Nephron progenitor cell (in vitro differentiated cells): ENCODE measurements at regions not wholly inside any gene's neighbourhood (a gene's known extent, or its start where the extent isn't known, plus 50 kb on each side); places are given as distances from the start of the nearest gene placed in this dataset.

Experiments used
- DNase-seq: peaks from one replicate; pipeline ENCODE4 v3.0.0; 2021
- H3K27ac Mint-ChIP-seq: 2 replicates; pipeline ENCODE4 v1.8.0; 2021; ENCODE audit warnings: mild to moderate bottlenecking, moderate library complexity, mixed read lengths
- H3K27me3 Mint-ChIP-seq: 2 replicates; pipeline ENCODE4 v1.8.0; 2021; ENCODE audit warnings: mild to moderate bottlenecking, low read depth, mixed read lengths; ENCODE audit not compliant: poor library complexity
- H3K36me3 Mint-ChIP-seq: 2 replicates; pipeline ENCODE4 v1.8.0; 2021; ENCODE audit warnings: low read depth, mixed read lengths
- H3K4me1 Mint-ChIP-seq: 2 replicates; pipeline ENCODE4 v1.8.0; 2021; ENCODE audit warnings: mixed read lengths
- H3K4me3 Mint-ChIP-seq: 2 replicates; pipeline ENCODE4 v1.8.0; 2021; ENCODE audit warnings: mild to moderate bottlenecking, moderate library complexity, mixed read lengths
- H3K9me3 Mint-ChIP-seq: 2 replicates; pipeline ENCODE4 v1.8.0; 2021; ENCODE audit warnings: mild to moderate bottlenecking, moderate library complexity, mixed read lengths
- CTCF ChIP-seq: fragments of 200-600 bp; sonication (generic); IDR thresholded peaks from 2 replicates; pipeline ENCODE4 v1.5.0; 2021; ENCODE audit warnings: antibody characterized with exemption

DNA sequence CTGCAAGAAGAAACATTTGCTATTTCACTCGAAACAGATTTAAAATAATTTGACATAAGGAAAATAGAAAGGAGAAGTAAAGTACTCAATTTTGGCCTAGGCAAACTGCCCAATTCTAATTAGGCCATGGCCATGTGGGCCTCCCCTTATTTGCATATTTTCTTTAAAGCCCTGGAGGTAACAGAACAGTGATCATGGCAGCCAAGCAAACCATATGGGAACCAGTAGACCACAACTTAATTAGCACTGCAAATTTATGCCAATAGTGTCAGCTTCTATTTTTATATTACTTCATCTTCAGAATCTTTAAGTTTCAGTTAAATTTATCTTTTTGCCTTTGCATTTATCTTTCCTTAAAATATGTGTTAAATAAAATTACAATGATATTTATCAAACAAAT, 63.3 kb upstream of the THSD7A start:
- Mint-ChIP-seq H3K9me3 (no peaks in the 10 kb centered on the region), H3K36me3 (no peaks in the 10 kb centered on the region), H3K4me3 (no peak overlapping the region), H3K27ac (no peak overlapping the region), H3K4me1 (no peaks in the 10 kb centered on the region), H3K27me3 (peaks cover 3% of the 10 kb centered on the region)
- DNase-seq: no peak
- no peak for TF ChIP-seq CTCF

DNA sequence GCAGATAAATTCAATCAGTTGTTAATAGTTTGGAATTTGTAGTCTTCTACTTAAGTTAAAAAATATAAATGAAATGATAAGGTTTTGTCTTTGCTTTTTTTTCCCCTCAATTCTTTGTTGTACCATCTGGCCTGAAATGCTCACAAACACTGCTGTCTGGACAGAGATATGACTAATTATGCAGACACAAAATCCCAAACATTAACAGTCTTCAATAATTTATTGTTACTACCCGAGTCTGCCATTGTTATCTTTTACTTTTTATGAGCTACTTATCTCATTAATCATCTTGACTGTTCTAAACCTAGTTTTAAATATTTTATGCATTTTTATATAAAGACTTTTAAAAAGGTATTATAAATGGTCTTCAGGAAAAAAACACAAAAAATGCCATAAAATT, 64.7 kb upstream of the THSD7A start:
- H3K4me3 Mint-ChIP-seq: no peak overlapping the region
- no peaks in the 10 kb centered on the region for H3K9me3 Mint-ChIP-seq
- H3K27me3 Mint-ChIP-seq: peaks cover 3% of the 10 kb centered on the region
- DNase-seq: no peak
- TF ChIP-seq CTCF: no peak
- no peaks in the 10 kb centered on the region for H3K4me1 Mint-ChIP-seq
- no peak overlapping the region for H3K27ac Mint-ChIP-seq
- H3K36me3 Mint-ChIP-seq: no peaks in the 10 kb centered on the region

DNA sequence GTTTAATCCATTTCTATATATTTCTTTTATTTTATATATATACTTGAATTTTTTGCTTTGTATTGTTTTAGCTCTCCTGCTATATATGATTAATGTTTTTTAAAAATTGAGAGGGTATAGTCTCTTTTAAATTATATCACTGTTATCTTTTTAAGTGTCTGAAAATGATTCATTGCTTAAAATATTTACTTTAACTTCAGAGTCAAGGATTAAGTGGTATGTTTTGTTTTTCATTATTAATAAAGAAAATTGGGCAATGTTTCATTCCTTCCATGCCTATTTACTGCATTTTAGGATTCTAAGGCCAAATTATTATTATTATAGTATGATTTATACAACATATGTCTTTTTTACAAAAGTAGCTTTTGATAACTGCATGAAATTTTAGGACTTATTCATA, 67.2 kb upstream of the THSD7A start:
- no peak for DNase-seq
- Mint-ChIP-seq H3K9me3 (no peaks in the 10 kb centered on the region), H3K27me3 (no peaks in the 10 kb centered on the region), H3K4me1 (no peaks in the 10 kb centered on the region), H3K36me3 (no peaks in the 10 kb centered on the region), H3K4me3 (no peak overlapping the region), H3K27ac (no peak overlapping the region)
- TF ChIP-seq CTCF: no peak

DNA sequence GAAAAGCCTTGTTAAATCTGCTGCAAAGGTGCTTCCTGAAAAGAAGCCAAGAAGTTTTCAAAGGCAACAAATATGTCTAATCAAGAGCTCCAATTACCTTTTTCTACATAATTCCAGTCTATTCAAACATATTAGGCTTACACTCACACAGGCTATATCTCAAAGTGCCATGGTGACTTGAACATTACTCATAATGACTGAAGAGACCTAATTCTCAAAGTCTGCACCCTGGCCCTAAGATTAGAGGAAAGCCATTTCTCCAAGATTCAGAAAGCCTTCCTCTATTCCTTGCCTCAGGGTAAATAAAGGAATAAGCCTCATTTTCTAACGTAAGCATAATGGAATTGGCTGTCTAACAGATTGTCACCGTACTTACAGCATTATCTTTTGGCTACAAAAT, 78.3 kb upstream of the THSD7A start:
- TF ChIP-seq CTCF: no peak
- no peak overlapping the region for H3K4me3 Mint-ChIP-seq
- H3K9me3 Mint-ChIP-seq: no peaks in the 10 kb centered on the region
- DNase-seq: no peak
- no peaks in the 10 kb centered on the region for H3K4me1 Mint-ChIP-seq
- H3K36me3 Mint-ChIP-seq: no peaks in the 10 kb centered on the region
- H3K27me3 Mint-ChIP-seq: no peaks in the 10 kb centered on the region
- no peak overlapping the region for H3K27ac Mint-ChIP-seq

- no peak overlapping the region for H3K27ac Mint-ChIP-seq
- no peak overlapping the region for H3K4me3 Mint-ChIP-seq
- no peak for TF ChIP-seq CTCF
- no peaks in the 10 kb centered on the region for H3K9me3 Mint-ChIP-seq
- no peaks in the 10 kb centered on the region for H3K36me3 Mint-ChIP-seq
- H3K27me3 Mint-ChIP-seq: no peaks in the 10 kb centered on the region
- no peaks in the 10 kb centered on the region for H3K4me1 Mint-ChIP-seq
- no peak for DNase-seq
Observed at GRCh38 chr7:11911900-11912299, 79.9 kb upstream of the THSD7A start.

GRCh38 chr7:11914645-11915044, 82.6 kb upstream of the THSD7A start:
- Mint-ChIP-seq H3K27ac (no peak overlapping the region), H3K36me3 (no peaks in the 10 kb centered on the region), H3K4me3 (no peak overlapping the region), H3K27me3 (no peaks in the 10 kb centered on the region), H3K9me3 (no peaks in the 10 kb centered on the region), H3K4me1 (no peaks in the 10 kb centered on the region)
- TF ChIP-seq CTCF: no peak
- DNase-seq: no peak
